Spleen (tissue), 7 donors: ENCODE measurements at regions not wholly inside any gene's neighbourhood (a gene's known extent, or its start where the extent isn't known, plus 50 kb on each side); places are given as distances from the start of the nearest gene placed in this dataset.

Experiments
- CTCF ChIP-seq, 11 experiments: fragments of 200-600 bp in 7 of 11; fragments of 450-650 bp in 4 of 11; sonication (generic) in 4 of 11; IDR thresholded peaks in 8 of 11; conservative IDR thresholded peaks in 3 of 11; 1 replicate in 7 of 11; 2 replicates in 4 of 11; pipeline versions ENCODE4 v1.4.0 to v1.8.0; 2016 to 2021; ENCODE audit warnings: antibody characterized with exemption in 11 of 11, inconsistent platforms in 4 of 11, mild to moderate bottlenecking in 1 of 11
- POLR2A ChIP-seq, 3 donors: fragments of 450-650 bp; IDR thresholded peaks; one replicate each; pipeline ENCODE4 v1.5.1; 2017; ENCODE audit warnings: antibody characterized with exemption in 3 of 3, mild to moderate bottlenecking in 1 of 3
- POLR2AphosphoS5 ChIP-seq, 3 donors: sonication (generic); formaldehyde crosslinking; IDR thresholded peaks; one replicate each; pipeline ENCODE4 v1.5.1; 2017; ENCODE audit warnings: antibody characterized with exemption in 3 of 3
- donor health status: DM: no; HTN: no; CAD: no; lungs with moderate emphysema.
- donor health status: DM: no; HTN: no; CAD: no.
- donor health status: DM: no; HTN: no; CAD: no.

GRCh38 chr1:208449951-208450350 is 205.8 kb upstream of the PLXNA2 start:
- no peak for TF ChIP-seq POLR2AphosphoS5 (IDR thresholded peaks at IDR 0.05)
- no peak for TF ChIP-seq POLR2A (IDR thresholded peaks at IDR 0.05)
- TF ChIP-seq CTCF (IDR thresholded peaks at IDR 0.05 in 8 of 11, conservative IDR thresholded peaks at IDR 0.05 in 3 of 11) = no peak
